Medulla oblongata (tissue), 1 donor: ENCODE measurements at regions not wholly inside any gene's neighbourhood (a gene's known extent, or its start where the extent isn't known, plus 50 kb on each side); places are given as distances from the start of the nearest gene placed in this dataset.

Experiments used
- DNase-seq: peaks from one replicate; pipeline ENCODE4 v3.0.0-alpha.2; 2015; ENCODE audit errors: extremely low spot score

- DNase-seq = peak; percentile 53
These were observed 93.0 kb upstream of the ZNF608 start for GRCh38 chr5:124839371-124839998.

- no peak for DNase-seq
These were observed 95.6 kb upstream of the ZNF608 start for GRCh38 chr5:124841829-124842712.

GRCh38 chr5:124842725-124843595, 96.5 kb upstream of the ZNF608 start:
- DNase-seq = no peak

- DNase-seq = no peak
These were observed 97.1 kb upstream of the ZNF608 start for GRCh38 chr5:124843596-124843899.

GRCh38 chr5:124844371-124844920, 98.0 kb upstream of the ZNF608 start:
- no peak for DNase-seq

GRCh38 chr5:124847907-124848306, 101.5 kb upstream of the ZNF608 start:
- no peak for DNase-seq

GRCh38 chr5:124849774-124850173, 103.3 kb upstream of the ZNF608 start:
- DNase-seq = no peak

- no peak for DNase-seq
These were observed 110.3 kb upstream of the ZNF608 start for GRCh38 chr5:124856726-124857125.

- no peak for DNase-seq
These were observed 112.2 kb upstream of the ZNF608 start for GRCh38 chr5:124858612-124859011.

- peak; percentile 44 for DNase-seq
These were observed 112.6 kb upstream of the ZNF608 start for GRCh38 chr5:124859027-124859426.

- no peak for DNase-seq
These were observed 113.3 kb upstream of the ZNF608 start for GRCh38 chr5:124859556-124860290.

- no peak for DNase-seq
These were observed 113.8 kb upstream of the ZNF608 start for GRCh38 chr5:124860291-124860655.

GRCh38 chr5:124865066-124865465, 118.6 kb upstream of the ZNF608 start:
- no peak for DNase-seq

GRCh38 chr5:124865603-124866354, 119.3 kb upstream of the ZNF608 start:
- DNase-seq = no peak

GRCh38 chr5:124866355-124867136, 120.1 kb upstream of the ZNF608 start:
- DNase-seq = no peak

- DNase-seq = no peak
These were observed 120.8 kb upstream of the ZNF608 start for GRCh38 chr5:124867137-124867704.

GRCh38 chr5:124868676-124869075, 122.2 kb upstream of the ZNF608 start:
- no peak for DNase-seq

GRCh38 chr5:124869426-124870033, 123.1 kb upstream of the ZNF608 start:
- DNase-seq = no peak

- DNase-seq = no peak
These were observed 123.6 kb upstream of the ZNF608 start for GRCh38 chr5:124870070-124870469.
